ENCODE measurements at regions not wholly inside any gene's neighbourhood (a gene's known extent, or its start where the extent isn't known, plus 50 kb on each side); places are given as distances from the start of the nearest gene placed in this dataset.

GRCh38 chr6:111925296-111925695 is 52.0 kb upstream of the FYN start:
- no peak for TF ChIP-seq CTCF (IDR thresholded peaks at IDR 0.05)
- TF ChIP-seq POLR2AphosphoS5 (IDR thresholded peaks at IDR 0.05) = no peak

Data from stomach (tissue), 4 donors.